ENCODE measurements at regions not wholly inside any gene's neighbourhood (a gene's known extent, or its start where the extent isn't known, plus 50 kb on each side); places are given as distances from the start of the nearest gene placed in this dataset.
"Not testable (repeated sequence)": the region's sequence is repeated elsewhere in the genome, so short reads cannot be mapped to it uniquely, and the experiment has no call there.

GRCh38 chr2:71962350-71962749, 185.3 kb downstream of the CYP26B1 start:
- no peak for DNase-seq (ENCODE audit: low spot score in 2 of 2)
- H3K4me1 ChIP-seq = no peaks in the 10 kb centered on the region
- TF ChIP-seq CTCF (IDR thresholded peaks at IDR 0.05) (no peak), POLR2A (IDR thresholded peaks at IDR 0.05) (no peak), EP300 (IDR thresholded peaks at IDR 0.05) (no peak)

GRCh38 chr2:71961289-71962027, 186.2 kb downstream of the CYP26B1 start:
- TF ChIP-seq CTCF (IDR thresholded peaks at IDR 0.05) (no peak), POLR2A (IDR thresholded peaks at IDR 0.05) (no peak), EP300 (IDR thresholded peaks at IDR 0.05) (no peak)
- no peak overlapping the region for H3K4me3 ChIP-seq
- H3K36me3 ChIP-seq = no peaks in the 10 kb centered on the region
- WGBS, 2 donors = 88 to 91% methylated on average over 5 of the region's 5 CpGs
- no peak overlapping the region for H3K27ac ChIP-seq
- peaks cover 0 to 28% (median 6%) of the 10 kb centered on the region in 4 donors for H3K9me3 ChIP-seq
- H3K27me3 ChIP-seq = no peaks in the 10 kb centered on the region
- H3K4me1 ChIP-seq = no peaks in the 10 kb centered on the region
- DNase-seq (ENCODE audit: low spot score in 2 of 2) = no peak

More at GRCh38 chr2:71962350-71962749, 185.3 kb downstream of the CYP26B1 start:
- H3K9me3 ChIP-seq = peaks cover 0 to 21% (median 6%) of the 10 kb centered on the region in 4 donors
- H3K36me3 ChIP-seq = no peaks in the 10 kb centered on the region
- H3K4me3 ChIP-seq = no peak overlapping the region
- 66 to 70% methylated on average over 3 of the region's 3 CpGs for WGBS, 2 donors
- no peaks in the 10 kb centered on the region for H3K27me3 ChIP-seq
- no peak overlapping the region for H3K27ac ChIP-seq

- no peak overlapping the region for H3K27ac ChIP-seq
- H3K4me1 ChIP-seq = no peaks in the 10 kb centered on the region
- H3K9me3 ChIP-seq = peaks cover 0 to 37% (median 8%) of the 10 kb centered on the region in 4 donors
- H3K4me3 ChIP-seq = no peak overlapping the region
- no peaks in the 10 kb centered on the region for H3K27me3 ChIP-seq
- TF ChIP-seq EP300 (IDR thresholded peaks at IDR 0.05) (no peak), CTCF (IDR thresholded peaks at IDR 0.05) (no peak), POLR2A (IDR thresholded peaks at IDR 0.05) (no peak)
- H3K36me3 ChIP-seq = no peaks in the 10 kb centered on the region
- no peak for DNase-seq (ENCODE audit: low spot score in 2 of 2)
Observed at GRCh38 chr2:71959494-71959893, 188.2 kb downstream of the CYP26B1 start.

DNA sequence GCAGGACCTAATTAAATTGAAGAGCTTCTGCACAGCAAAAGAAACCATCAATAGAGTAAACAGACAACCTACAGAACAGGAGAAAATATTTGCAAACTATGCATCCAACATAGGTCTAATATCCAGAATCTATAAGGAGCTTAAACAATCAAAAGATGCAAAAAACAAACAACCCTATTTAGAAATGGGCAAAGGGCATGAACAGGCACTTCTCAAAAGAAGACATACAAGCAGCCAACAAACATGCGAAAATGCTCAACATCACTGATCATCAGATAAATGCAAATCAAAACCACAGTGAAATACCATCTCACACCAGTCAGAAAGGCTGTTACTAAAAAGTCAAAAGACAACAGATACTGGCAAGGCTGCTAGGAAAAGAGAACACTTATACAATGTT, 189.2 kb downstream of the CYP26B1 start:
- H3K4me1 ChIP-seq; H3K27me3 ChIP-seq; H3K27ac ChIP-seq; H3K36me3 ChIP-seq; H3K4me3 ChIP-seq; DNase-seq (ENCODE audit: low spot score in 2 of 2): not testable (repeated sequence)
- WGBS, 2 donors = 86 to 97% methylated on average over 1 of the region's 1 CpG
- H3K9me3 ChIP-seq = peaks cover 0 to 37% (median 8%) of the 10 kb centered on the region in 4 donors

GRCh38 chr2:71952572-71953188, 195.0 kb downstream of the CYP26B1 start:
- 72 to 75% methylated on average over 6 of the region's 6 CpGs for WGBS, 2 donors
- H3K27ac ChIP-seq = no peak overlapping the region
- H3K27me3 ChIP-seq = no peaks in the 10 kb centered on the region

More at GRCh38 chr2:71952572-71953188, 195.0 kb downstream of the CYP26B1 start:
- Histone ChIP-seq H3K36me3 (no peaks in the 10 kb centered on the region), H3K4me1 (peaks cover 0 to 42% (median 0%) of the 10 kb centered on the region in 4 donors), H3K4me3 (no peak overlapping the region), H3K9me3 (peaks cover 0 to 18% (median 3%) of the 10 kb centered on the region in 4 donors)
- no peak for TF ChIP-seq EP300 (IDR thresholded peaks at IDR 0.05)
- no peak for TF ChIP-seq CTCF (IDR thresholded peaks at IDR 0.05)
- no peak for TF ChIP-seq POLR2A (IDR thresholded peaks at IDR 0.05)
- DNase-seq (ENCODE audit: low spot score in 2 of 2) = no peak

All from tibial nerve (tissue), 4 donors.